ENCODE measurements at regions not wholly inside any gene's neighbourhood (a gene's known extent, or its start where the extent isn't known, plus 50 kb on each side); places are given as distances from the start of the nearest gene placed in this dataset.

DNA sequence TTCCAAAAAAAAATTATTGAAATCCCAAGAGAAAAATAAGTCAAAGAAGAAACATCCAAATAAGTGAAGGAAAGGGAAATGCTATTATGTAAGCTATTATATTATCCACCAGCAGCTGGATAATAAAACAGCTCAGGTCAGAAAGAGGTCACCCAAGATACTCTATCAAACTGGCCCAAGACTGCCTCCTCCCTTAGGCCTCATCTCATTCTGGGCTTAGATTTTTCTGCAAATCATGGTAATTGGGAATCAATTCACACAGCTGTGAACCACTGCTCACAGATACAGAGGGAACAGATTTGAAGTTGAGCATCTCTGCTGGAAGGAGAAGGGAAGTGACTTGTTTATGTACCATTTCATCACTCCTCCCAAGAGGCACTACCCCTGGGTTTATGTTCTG, 294.6 kb upstream of the DPPA4 start:
- TF ChIP-seq POLR2AphosphoS5 (IDR thresholded peaks at IDR 0.05) (no peak), TAF1 (IDR thresholded peaks at IDR 0.05; ENCODE audit: low read depth) (no peak), EZH2 (IDR thresholded peaks at IDR 0.05; ENCODE audit: borderline replicate concordance, insufficient read depth, low read length, poor library complexity, severe bottlenecking) (no peak), EP300 (conservative IDR thresholded peaks at IDR 0.05; ENCODE audit: poor library complexity, severe bottlenecking) (no peak), MXI1 (conservative IDR thresholded peaks at IDR 0.05; ENCODE audit: poor library complexity, severe bottlenecking) (no peak), RAD21 (conservative IDR thresholded peaks at IDR 0.05) (no peak), SMC3 (conservative IDR thresholded peaks at IDR 0.05; ENCODE audit: poor library complexity) (no peak)
- TF ChIP-seq, protein P1, sequence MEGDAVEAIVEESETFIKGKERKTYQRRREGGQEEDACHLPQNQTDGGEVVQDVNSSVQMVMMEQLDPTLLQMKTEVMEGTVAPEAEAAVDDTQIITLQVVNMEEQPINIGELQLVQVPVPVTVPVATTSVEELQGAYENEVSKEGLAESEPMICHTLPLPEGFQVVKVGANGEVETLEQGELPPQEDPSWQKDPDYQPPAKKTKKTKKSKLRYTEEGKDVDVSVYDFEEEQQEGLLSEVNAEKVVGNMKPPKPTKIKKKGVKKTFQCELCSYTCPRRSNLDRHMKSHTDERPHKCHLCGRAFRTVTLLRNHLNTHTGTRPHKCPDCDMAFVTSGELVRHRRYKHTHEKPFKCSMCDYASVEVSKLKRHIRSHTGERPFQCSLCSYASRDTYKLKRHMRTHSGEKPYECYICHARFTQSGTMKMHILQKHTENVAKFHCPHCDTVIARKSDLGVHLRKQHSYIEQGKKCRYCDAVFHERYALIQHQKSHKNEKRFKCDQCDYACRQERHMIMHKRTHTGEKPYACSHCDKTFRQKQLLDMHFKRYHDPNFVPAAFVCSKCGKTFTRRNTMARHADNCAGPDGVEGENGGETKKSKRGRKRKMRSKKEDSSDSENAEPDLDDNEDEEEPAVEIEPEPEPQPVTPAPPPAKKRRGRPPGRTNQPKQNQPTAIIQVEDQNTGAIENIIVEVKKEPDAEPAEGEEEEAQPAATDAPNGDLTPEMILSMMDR (IDR thresholded peaks at IDR 0.05; ENCODE audit: poor library complexity, severe bottlenecking), result no peak
- TF ChIP-seq, protein P2, sequence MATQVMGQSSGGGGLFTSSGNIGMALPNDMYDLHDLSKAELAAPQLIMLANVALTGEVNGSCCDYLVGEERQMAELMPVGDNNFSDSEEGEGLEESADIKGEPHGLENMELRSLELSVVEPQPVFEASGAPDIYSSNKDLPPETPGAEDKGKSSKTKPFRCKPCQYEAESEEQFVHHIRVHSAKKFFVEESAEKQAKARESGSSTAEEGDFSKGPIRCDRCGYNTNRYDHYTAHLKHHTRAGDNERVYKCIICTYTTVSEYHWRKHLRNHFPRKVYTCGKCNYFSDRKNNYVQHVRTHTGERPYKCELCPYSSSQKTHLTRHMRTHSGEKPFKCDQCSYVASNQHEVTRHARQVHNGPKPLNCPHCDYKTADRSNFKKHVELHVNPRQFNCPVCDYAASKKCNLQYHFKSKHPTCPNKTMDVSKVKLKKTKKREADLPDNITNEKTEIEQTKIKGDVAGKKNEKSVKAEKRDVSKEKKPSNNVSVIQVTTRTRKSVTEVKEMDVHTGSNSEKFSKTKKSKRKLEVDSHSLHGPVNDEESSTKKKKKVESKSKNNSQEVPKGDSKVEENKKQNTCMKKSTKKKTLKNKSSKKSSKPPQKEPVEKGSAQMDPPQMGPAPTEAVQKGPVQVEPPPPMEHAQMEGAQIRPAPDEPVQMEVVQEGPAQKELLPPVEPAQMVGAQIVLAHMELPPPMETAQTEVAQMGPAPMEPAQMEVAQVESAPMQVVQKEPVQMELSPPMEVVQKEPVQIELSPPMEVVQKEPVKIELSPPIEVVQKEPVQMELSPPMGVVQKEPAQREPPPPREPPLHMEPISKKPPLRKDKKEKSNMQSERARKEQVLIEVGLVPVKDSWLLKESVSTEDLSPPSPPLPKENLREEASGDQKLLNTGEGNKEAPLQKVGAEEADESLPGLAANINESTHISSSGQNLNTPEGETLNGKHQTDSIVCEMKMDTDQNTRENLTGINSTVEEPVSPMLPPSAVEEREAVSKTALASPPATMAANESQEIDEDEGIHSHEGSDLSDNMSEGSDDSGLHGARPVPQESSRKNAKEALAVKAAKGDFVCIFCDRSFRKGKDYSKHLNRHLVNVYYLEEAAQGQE (IDR thresholded peaks at IDR 0.05; ENCODE audit: borderline replicate concordance), result no peak
